K562 (cell line): ENCODE measurements at regions not wholly inside any gene's neighbourhood (a gene's known extent, or its start where the extent isn't known, plus 50 kb on each side); places are given as distances from the start of the nearest gene placed in this dataset.
A peak's percentile ranks its signal among the peaks of the same experiment; 100 is the strongest.

ENCODE experiments used
- ATAC-seq: fragments of 200-7000 bp; cut with Tn5 transposase; 3 replicates; pipeline ENCODE4 v1.9.1; 2020; ENCODE audit warnings: moderate library complexity
- BruUV-seq: library from RNA; stranded (reverse); fragments of 400-500 nt; replicated peaks from 2 replicates; lab custom pipeline; 2021; lab: Mats Ljungman, UMichigan
- CTCF ChIA-PET: fragments of 300-600 bp; formaldehyde crosslinking; extraction: SDS; loops from one replicate; lab custom pipeline; 2021; ENCODE audit warnings: low intra/inter-chr PET ratio; lab: Yijun Ruan, JAX
- POLR2A ChIA-PET: fragments of 300-600, 350-650 bp; sonication (Branson Sonifier 250); formaldehyde crosslinking; extraction: SDS; loops from one replicate; lab custom pipeline; 2021; ENCODE audit warnings: antibody characterized with exemption, inconsistent platforms; lab: Yijun Ruan, JAX
- DNase-seq, 4 experiments: peaks; one replicate each; pipeline versions ENCODE4 v3.0.0 to v3.0.0-alpha.2; 2011 to 2018; ENCODE audit warnings: low spot score in 3 of 4, mixed read lengths in 3 of 4; ENCODE audit errors: extremely low read depth in 1 of 4
- FAIRE-seq: peaks from 2 replicates; lab custom pipeline; 2011; peaks lifted over from hg19 to GRCh38; lab: Jason Lieb, UNC
- H2AFZ ChIP-seq: 2 replicates; pipeline ENCODE4 v1.6.0; 2011; ENCODE audit warnings: low read depth, low read length, control low read depth, inconsistent platforms
- H3K27ac ChIP-seq: fragments of 200-600 bp; 3 replicates; pipeline ENCODE4 v1.8.0; 2011; ENCODE audit warnings: low read depth, mild to moderate bottlenecking, control low read depth, inconsistent platforms, low read length, moderate library complexity, mixed read lengths; ENCODE audit errors: extremely low read depth
- H3K27me3 ChIP-seq, 2 experiments: fragments of 300-600 bp in 1 of 2; 2 replicates in 1 of 2; 3 replicates in 1 of 2; pipeline versions ENCODE4 v1.6.0 to v1.8.0; 2011; ENCODE audit warnings: inconsistent platforms in 2 of 2, low read length in 2 of 2, mild to moderate bottlenecking in 1 of 2, mixed read lengths in 1 of 2, moderate library complexity in 1 of 2; ENCODE audit not compliant: control insufficient read depth in 2 of 2, insufficient read depth in 2 of 2
- H3K36me3 ChIP-seq: fragments of 300-600 bp; 3 replicates; pipeline ENCODE4 v1.8.0; 2011; ENCODE audit warnings: mild to moderate bottlenecking, low read length, inconsistent platforms; ENCODE audit not compliant: control insufficient read depth, insufficient read depth
- H3K4me1 ChIP-seq, 2 experiments: fragments of 200-600 bp in 1 of 2; replicated peaks in 1 of 2; 2 replicates in 1 of 2; 3 replicates in 1 of 2; pipeline versions ENCODE4 v1.5.1 to v1.8.0; 2011; ENCODE audit warnings: inconsistent platforms in 2 of 2, low read length in 2 of 2, mild to moderate bottlenecking in 1 of 2, mixed read lengths in 1 of 2, moderate library complexity in 1 of 2; ENCODE audit not compliant: control insufficient read depth in 2 of 2, insufficient read depth in 2 of 2
- H3K4me2 ChIP-seq: 2 replicates; pipeline ENCODE4 v1.6.1; 2011; ENCODE audit warnings: low read length, control low read depth, inconsistent platforms, mixed read lengths; ENCODE audit not compliant: insufficient read depth
- H3K4me3 ChIP-seq: fragments of 200-600 bp; sonication (generic), shearing (Covaris generic); 2 replicates; pipeline ENCODE4 v1.5.1; 2016; ENCODE audit warnings: control low read depth, inconsistent platforms
- H3K79me2 ChIP-seq: fragments of 200-600 bp; 3 replicates; pipeline ENCODE4 v1.8.0; 2011; ENCODE audit warnings: low read length, inconsistent platforms; ENCODE audit not compliant: control insufficient read depth, insufficient read depth
- H3K9ac ChIP-seq, 2 experiments: 2 replicates each; pipeline versions ENCODE4 v1.6.0 to v1.6.1; 2011; ENCODE audit warnings: low read depth in 2 of 2, low read length in 2 of 2, control low read depth in 1 of 2, inconsistent platforms in 1 of 2, mild to moderate bottlenecking in 1 of 2, mixed read lengths in 1 of 2; ENCODE audit not compliant: insufficient read depth in 1 of 2
- H3K9me1 ChIP-seq: one replicate; pipeline ENCODE4 v1.6.0; 2011; ENCODE audit warnings: inconsistent platforms, mild to moderate bottlenecking, low read length, moderate library complexity; ENCODE audit not compliant: control insufficient read depth, insufficient read depth
- H3K9me3 ChIP-seq: replicated peaks from 2 replicates; pipeline ENCODE4 v1.5.1; 2011; ENCODE audit warnings: low read depth, low read length, inconsistent platforms; ENCODE audit not compliant: control insufficient read depth, insufficient read depth
- H4K20me1 ChIP-seq: replicated peaks from 2 replicates; pipeline ENCODE4 v1.6.1; 2011; ENCODE audit warnings: low read length, inconsistent platforms, mixed read lengths; ENCODE audit not compliant: control insufficient read depth, insufficient read depth
- WGBS: fragments of 100-300 bp; shearing (Covaris generic); methylation state at CpG from one replicate; pipeline ENCODE4 v1.1.6; 2016; ENCODE audit warnings: low coverage, mixed read lengths; ENCODE audit not compliant: insufficient coverage; ENCODE audit errors: missing lambda C conversion rate; 5-methylcytosine and 5-hydroxymethylcytosine counted together
- in situ Hi-C: fragments of 300-500 bp; cut with MboI; formaldehyde crosslinking; loops from 4 replicates; pipeline ENCODE4 v1.15.0; 2018; ENCODE audit warnings: inconsistent platforms, mixed read lengths
- intact Hi-C: fragments of 100-400 bp; cut with micrococcal nuclease; formaldehyde crosslinking; loops from 2 replicates; pipeline ENCODE4 v1.14.2; 2022
- TF ChIP-seq, protein P1 (sequence below), 2 experiments: fragments of 450-650 bp; formaldehyde crosslinking in 1 of 2; IDR thresholded peaks; 2 replicates each; pipeline versions ENCODE4 v1.4.0 to v1.6.1; 2014 to 2020; ENCODE audit warnings: mild to moderate bottlenecking in 2 of 2, borderline replicate concordance in 1 of 2, low read depth in 1 of 2
- TF ChIP-seq, protein P2 (sequence below): fragments of 200-800 bp; sonication (Bioruptor generic); IDR thresholded peaks from 2 replicates; pipeline ENCODE4 v1.6.1; 2017; ENCODE audit warnings: missing genetic modification characterization, missing compliant biosample characterization

DNA sequence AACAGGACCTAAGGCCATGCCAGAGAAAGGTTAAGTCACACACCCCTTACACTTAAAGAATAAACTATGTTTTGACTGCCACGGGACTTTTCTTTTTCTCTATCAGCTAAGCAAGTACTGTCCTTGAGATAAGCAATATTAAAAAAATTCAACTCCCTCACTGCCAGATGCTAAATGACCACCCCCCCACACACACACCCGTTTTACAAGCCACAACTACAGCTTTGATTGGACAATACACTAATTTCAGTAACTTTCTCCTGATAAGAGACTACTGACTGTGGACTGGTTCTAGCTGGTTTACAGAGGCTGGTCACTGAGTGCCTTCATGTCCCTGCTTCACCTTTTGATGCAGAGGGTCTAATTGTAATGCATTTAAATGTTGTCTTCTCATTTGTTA is 63.9 kb upstream of the HOPX start:
- no peak overlapping the region for H3K27ac ChIP-seq
- ATAC-seq (no peak), FAIRE-seq (no peak), DNase-seq (no peak)
- H3K9ac ChIP-seq, result no peak overlapping the region
- H3K9me3 ChIP-seq, result no peaks in the 10 kb centered on the region
- no peak overlapping the region for H2AFZ ChIP-seq
- in situ Hi-C loops (no loop called here), intact Hi-C loops (no loop called here)
- no peaks in the 10 kb centered on the region for H3K79me2 ChIP-seq
- CTCF ChIA-PET, result no interaction called here
- TF ChIP-seq, protein P1, sequence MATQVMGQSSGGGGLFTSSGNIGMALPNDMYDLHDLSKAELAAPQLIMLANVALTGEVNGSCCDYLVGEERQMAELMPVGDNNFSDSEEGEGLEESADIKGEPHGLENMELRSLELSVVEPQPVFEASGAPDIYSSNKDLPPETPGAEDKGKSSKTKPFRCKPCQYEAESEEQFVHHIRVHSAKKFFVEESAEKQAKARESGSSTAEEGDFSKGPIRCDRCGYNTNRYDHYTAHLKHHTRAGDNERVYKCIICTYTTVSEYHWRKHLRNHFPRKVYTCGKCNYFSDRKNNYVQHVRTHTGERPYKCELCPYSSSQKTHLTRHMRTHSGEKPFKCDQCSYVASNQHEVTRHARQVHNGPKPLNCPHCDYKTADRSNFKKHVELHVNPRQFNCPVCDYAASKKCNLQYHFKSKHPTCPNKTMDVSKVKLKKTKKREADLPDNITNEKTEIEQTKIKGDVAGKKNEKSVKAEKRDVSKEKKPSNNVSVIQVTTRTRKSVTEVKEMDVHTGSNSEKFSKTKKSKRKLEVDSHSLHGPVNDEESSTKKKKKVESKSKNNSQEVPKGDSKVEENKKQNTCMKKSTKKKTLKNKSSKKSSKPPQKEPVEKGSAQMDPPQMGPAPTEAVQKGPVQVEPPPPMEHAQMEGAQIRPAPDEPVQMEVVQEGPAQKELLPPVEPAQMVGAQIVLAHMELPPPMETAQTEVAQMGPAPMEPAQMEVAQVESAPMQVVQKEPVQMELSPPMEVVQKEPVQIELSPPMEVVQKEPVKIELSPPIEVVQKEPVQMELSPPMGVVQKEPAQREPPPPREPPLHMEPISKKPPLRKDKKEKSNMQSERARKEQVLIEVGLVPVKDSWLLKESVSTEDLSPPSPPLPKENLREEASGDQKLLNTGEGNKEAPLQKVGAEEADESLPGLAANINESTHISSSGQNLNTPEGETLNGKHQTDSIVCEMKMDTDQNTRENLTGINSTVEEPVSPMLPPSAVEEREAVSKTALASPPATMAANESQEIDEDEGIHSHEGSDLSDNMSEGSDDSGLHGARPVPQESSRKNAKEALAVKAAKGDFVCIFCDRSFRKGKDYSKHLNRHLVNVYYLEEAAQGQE (IDR thresholded peaks at IDR 0.05; ENCODE audit: borderline replicate concordance), result peak; percentile 24; the same call in 1 of the 2 replicates
- TF ChIP-seq, protein P1 (CRISPR knock-in tag; IDR thresholded peaks at IDR 0.05; ENCODE audit: low read depth), result no peak
- TF ChIP-seq, protein P2, sequence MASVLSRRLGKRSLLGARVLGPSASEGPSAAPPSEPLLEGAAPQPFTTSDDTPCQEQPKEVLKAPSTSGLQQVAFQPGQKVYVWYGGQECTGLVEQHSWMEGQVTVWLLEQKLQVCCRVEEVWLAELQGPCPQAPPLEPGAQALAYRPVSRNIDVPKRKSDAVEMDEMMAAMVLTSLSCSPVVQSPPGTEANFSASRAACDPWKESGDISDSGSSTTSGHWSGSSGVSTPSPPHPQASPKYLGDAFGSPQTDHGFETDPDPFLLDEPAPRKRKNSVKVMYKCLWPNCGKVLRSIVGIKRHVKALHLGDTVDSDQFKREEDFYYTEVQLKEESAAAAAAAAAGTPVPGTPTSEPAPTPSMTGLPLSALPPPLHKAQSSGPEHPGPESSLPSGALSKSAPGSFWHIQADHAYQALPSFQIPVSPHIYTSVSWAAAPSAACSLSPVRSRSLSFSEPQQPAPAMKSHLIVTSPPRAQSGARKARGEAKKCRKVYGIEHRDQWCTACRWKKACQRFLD (CRISPR knock-in tag), result no peak
- H3K9me1 ChIP-seq, result no peaks in the 10 kb centered on the region
- no peaks in the 10 kb centered on the region for H3K4me1 ChIP-seq
- H3K4me2 ChIP-seq, result no peak overlapping the region
- WGBS, result 4% methylated on average over 2 of the region's 2 CpGs
- no peaks in the 10 kb centered on the region for H4K20me1 ChIP-seq
- no TSS peak for BruUV-seq
- POLR2A ChIA-PET, result no interaction called here
- peaks cover 0 to 5% of the 10 kb centered on the region in 2 experiments; a peak in 1 of 5 replicates for H3K27me3 ChIP-seq
- no peaks in the 10 kb centered on the region for H3K36me3 ChIP-seq
- no peak overlapping the region for H3K4me3 ChIP-seq
